ENCODE measurements at regions not wholly inside any gene's neighbourhood (a gene's known extent, or its start where the extent isn't known, plus 50 kb on each side); places are given as distances from the start of the nearest gene placed in this dataset.

- Histone ChIP-seq H3K36me3 (ENCODE audit: insufficient read depth) (no peaks in the 10 kb centered on the region), H3K79me2 (ENCODE audit: insufficient read depth, low read depth) (no peaks in the 10 kb centered on the region), H3K4me3 (IDR thresholded peaks at IDR 0.05; ENCODE audit: insufficient read depth, low read depth, low read length) (no peak overlapping the region), H3K9ac (no peak overlapping the region), H3K4me1 (ENCODE audit: low read depth, poor library complexity, severe bottlenecking) (no peaks in the 10 kb centered on the region), H3K27ac (no peak overlapping the region), H3K4me2 (no peak overlapping the region), H2AFZ (ENCODE audit: low read depth) (no peak overlapping the region), H4K20me1 (ENCODE audit: insufficient read depth) (no peaks in the 10 kb centered on the region), H3K27me3 (ENCODE audit: insufficient read depth, low read depth) (no peaks in the 10 kb centered on the region)
- TF ChIP-seq CTCF (conservative IDR thresholded peaks at IDR 0.05; ENCODE audit: low read depth, low read length), result no peak
Measured at GRCh38 chr4:23718435-23718834, 171.4 kb downstream of the PPARGC1A start.

- H3K27ac ChIP-seq, result no peak overlapping the region
- no peak overlapping the region for H3K4me3 ChIP-seq (IDR thresholded peaks at IDR 0.05; ENCODE audit: insufficient read depth, low read depth, low read length)
- no peaks in the 10 kb centered on the region for H3K36me3 ChIP-seq (ENCODE audit: insufficient read depth)
- H4K20me1 ChIP-seq (ENCODE audit: insufficient read depth), result no peaks in the 10 kb centered on the region
- TF ChIP-seq CTCF (conservative IDR thresholded peaks at IDR 0.05; ENCODE audit: low read depth, low read length), result peak; percentile 45
- no peak overlapping the region for H3K9ac ChIP-seq
- no peaks in the 10 kb centered on the region for H3K4me1 ChIP-seq (ENCODE audit: low read depth, poor library complexity, severe bottlenecking)
- H3K79me2 ChIP-seq (ENCODE audit: insufficient read depth, low read depth), result no peaks in the 10 kb centered on the region
- no peaks in the 10 kb centered on the region for H3K27me3 ChIP-seq (ENCODE audit: insufficient read depth, low read depth)
- H2AFZ ChIP-seq (ENCODE audit: low read depth), result no peak overlapping the region; the same call in 1 of the 2 replicates
- H3K4me2 ChIP-seq, result no peak overlapping the region
Measured at GRCh38 chr4:23717528-23718248, 172.2 kb downstream of the PPARGC1A start.

GRCh38 chr4:23710298-23710697, 179.5 kb downstream of the PPARGC1A start:
- TF ChIP-seq CTCF (conservative IDR thresholded peaks at IDR 0.05; ENCODE audit: low read depth, low read length), result no peak

GRCh38 chr4:23707652-23708026, 182.2 kb downstream of the PPARGC1A start:
- no peaks in the 10 kb centered on the region for H3K36me3 ChIP-seq (ENCODE audit: insufficient read depth)
- TF ChIP-seq CTCF (conservative IDR thresholded peaks at IDR 0.05; ENCODE audit: low read depth, low read length), result no peak
- H3K9ac ChIP-seq, result no peak overlapping the region
- H4K20me1 ChIP-seq (ENCODE audit: insufficient read depth), result no peaks in the 10 kb centered on the region
- H3K4me2 ChIP-seq, result no peak overlapping the region
- no peaks in the 10 kb centered on the region for H3K4me1 ChIP-seq (ENCODE audit: low read depth, poor library complexity, severe bottlenecking)
- no peak overlapping the region for H3K27ac ChIP-seq
- no peak overlapping the region for H3K4me3 ChIP-seq (IDR thresholded peaks at IDR 0.05; ENCODE audit: insufficient read depth, low read depth, low read length)
- no peaks in the 10 kb centered on the region for H3K79me2 ChIP-seq (ENCODE audit: insufficient read depth, low read depth)
- H2AFZ ChIP-seq (ENCODE audit: low read depth), result no peak overlapping the region
- no peaks in the 10 kb centered on the region for H3K27me3 ChIP-seq (ENCODE audit: insufficient read depth, low read depth)

More at GRCh38 chr4:23710298-23710697, 179.5 kb downstream of the PPARGC1A start:
- no peak overlapping the region for H3K4me3 ChIP-seq (IDR thresholded peaks at IDR 0.05; ENCODE audit: insufficient read depth, low read depth, low read length)
- H3K9ac ChIP-seq, result no peak overlapping the region
- H2AFZ ChIP-seq (ENCODE audit: low read depth), result no peak overlapping the region
- H3K27ac ChIP-seq, result no peak overlapping the region
- H3K4me1 ChIP-seq (ENCODE audit: low read depth, poor library complexity, severe bottlenecking), result no peaks in the 10 kb centered on the region
- H3K4me2 ChIP-seq, result no peak overlapping the region
- no peaks in the 10 kb centered on the region for H3K79me2 ChIP-seq (ENCODE audit: insufficient read depth, low read depth)
- H3K36me3 ChIP-seq (ENCODE audit: insufficient read depth), result no peaks in the 10 kb centered on the region
- no peaks in the 10 kb centered on the region for H3K27me3 ChIP-seq (ENCODE audit: insufficient read depth, low read depth)
- no peaks in the 10 kb centered on the region for H4K20me1 ChIP-seq (ENCODE audit: insufficient read depth)
